Keratinocyte (primary cell): ENCODE measurements at regions not wholly inside any gene's neighbourhood (a gene's known extent, or its start where the extent isn't known, plus 50 kb on each side); places are given as distances from the start of the nearest gene placed in this dataset.
A peak's percentile ranks its signal among the peaks of the same experiment; 100 is the strongest.

Experiments used
- DNase-seq: peaks from one replicate; pipeline ENCODE4 v3.0.0-alpha.2; 2011; ENCODE audit warnings: low read depth, missing footprints, low spot score
- FAIRE-seq: peaks from 2 replicates; lab custom pipeline; 2011; peaks lifted over from hg19 to GRCh38; lab: Jason Lieb, UNC
- H2AFZ ChIP-seq: 2 replicates; pipeline ENCODE4 v1.6.0; 2012; ENCODE audit warnings: low read length, control low read depth, inconsistent platforms; ENCODE audit not compliant: control insufficient read depth
- H3K27ac ChIP-seq: 2 replicates; pipeline ENCODE4 v1.5.1; 2011; ENCODE audit warnings: low read length; ENCODE audit not compliant: control insufficient read depth, insufficient read depth
- H3K27me3 ChIP-seq: 3 replicates; pipeline ENCODE4 v1.6.0; 2011; ENCODE audit warnings: low read length; ENCODE audit not compliant: control insufficient read depth, insufficient read depth; ENCODE audit errors: extremely low read depth
- H3K36me3 ChIP-seq, 2 experiments: 2 replicates in 1 of 2; 3 replicates in 1 of 2; pipeline ENCODE4 v1.5.1; 2011; ENCODE audit warnings: low read length in 2 of 2, mild to moderate bottlenecking in 1 of 2; ENCODE audit not compliant: control insufficient read depth in 2 of 2, insufficient read depth in 2 of 2; ENCODE audit errors: extremely low read depth in 1 of 2
- H3K4me1 ChIP-seq: 3 replicates; pipeline ENCODE4 v1.5.1; 2011; ENCODE audit warnings: low read length; ENCODE audit not compliant: control insufficient read depth, insufficient read depth; ENCODE audit errors: extremely low read depth
- H3K4me2 ChIP-seq: 3 replicates; pipeline ENCODE4 v1.6.0; 2011; ENCODE audit warnings: low read depth, low read length; ENCODE audit not compliant: control insufficient read depth, insufficient read depth; ENCODE audit errors: extremely low read depth
- H3K4me3 ChIP-seq, 3 experiments: fragments of 200-600 bp in 1 of 3; sonication (generic) in 1 of 3; 2 replicates in 2 of 3; 3 replicates in 1 of 3; pipeline ENCODE4 v1.5.1; 2011 to 2016; ENCODE audit warnings: low read length in 3 of 3, mild to moderate bottlenecking in 3 of 3, control low read depth in 2 of 3, inconsistent platforms in 1 of 3, low read depth in 1 of 3, mixed read lengths in 1 of 3, mixed run types in 1 of 3, moderate library complexity in 1 of 3; ENCODE audit not compliant: control insufficient read depth in 2 of 3, insufficient read depth in 2 of 3; ENCODE audit errors: extremely low read depth in 1 of 3
- H3K79me2 ChIP-seq: 2 replicates; pipeline ENCODE4 v1.6.0; 2012; ENCODE audit warnings: low read length; ENCODE audit not compliant: control insufficient read depth, insufficient read depth
- H3K9ac ChIP-seq: 3 replicates; pipeline ENCODE4 v1.6.0; 2011; ENCODE audit warnings: low read length; ENCODE audit not compliant: control insufficient read depth, insufficient read depth; ENCODE audit errors: extremely low read depth
- H3K9me1 ChIP-seq: 3 replicates; pipeline ENCODE4 v1.6.0; 2011; ENCODE audit warnings: low read length; ENCODE audit not compliant: control insufficient read depth, insufficient read depth; ENCODE audit errors: extremely low read depth
- H3K9me3 ChIP-seq: 2 replicates; pipeline ENCODE4 v1.5.1; 2012; ENCODE audit warnings: low read depth, low read length; ENCODE audit not compliant: control insufficient read depth
- H4K20me1 ChIP-seq: 3 replicates; pipeline ENCODE4 v1.6.0; 2011; ENCODE audit warnings: low read length; ENCODE audit not compliant: control insufficient read depth, insufficient read depth; ENCODE audit errors: extremely low read depth
- EZH2 ChIP-seq: IDR thresholded peaks from one replicate; pipeline ENCODE4 v1.6.1; 2012; ENCODE audit warnings: inconsistent platforms, mild to moderate bottlenecking, low read length, moderate library complexity
- dilution Hi-C: fragments of 300-500 bp; cut with MboI; formaldehyde crosslinking; loops from one replicate; pipeline ENCODE4 v1.7.0; 2020; ENCODE audit warnings: low sequenced_read_pairs; ENCODE audit not compliant: extremely low pct_ligation_motif_present
- TF ChIP-seq, protein P1 (sequence below), 3 experiments: IDR thresholded peaks in 1 of 3; conservative IDR thresholded peaks in 1 of 3; optimal IDR thresholded peaks in 1 of 3; 2 replicates in 2 of 3; 3 replicates in 1 of 3; pipeline versions ENCODE3 to v1.5.1; 2011; ENCODE audit warnings: low read length in 3 of 3, mild to moderate bottlenecking in 3 of 3, moderate library complexity in 2 of 3, control low read depth in 1 of 3, inconsistent platforms in 1 of 3; ENCODE audit not compliant: insufficient read depth in 2 of 3; ENCODE audit errors: extremely low read depth in 1 of 3

GRCh38 chr2:57760381-57760801 is 286.2 kb upstream of the VRK2 start:
- Histone ChIP-seq H3K79me2 (no peaks in the 10 kb centered on the region), H4K20me1 (no peaks in the 10 kb centered on the region), H3K4me1 (peaks cover 7% of the 10 kb centered on the region), H3K27ac (no peak overlapping the region), H3K9me3 (no peaks in the 10 kb centered on the region), H3K4me3 (peak overlapping the region in 1 of 3 experiments; percentile 15), H3K9ac (no peak overlapping the region), H2AFZ (no peak overlapping the region), H3K36me3 (no peaks in the 10 kb centered on the region), H3K9me1 (no peaks in the 10 kb centered on the region), H3K4me2 (peak overlapping the region; percentile 54), H3K27me3 (no peaks in the 10 kb centered on the region)
- DNase-seq (no peak), FAIRE-seq (no peak)
- dilution Hi-C loops, result no loop called here
- TF ChIP-seq EZH2, result no peak
- TF ChIP-seq, protein P1, sequence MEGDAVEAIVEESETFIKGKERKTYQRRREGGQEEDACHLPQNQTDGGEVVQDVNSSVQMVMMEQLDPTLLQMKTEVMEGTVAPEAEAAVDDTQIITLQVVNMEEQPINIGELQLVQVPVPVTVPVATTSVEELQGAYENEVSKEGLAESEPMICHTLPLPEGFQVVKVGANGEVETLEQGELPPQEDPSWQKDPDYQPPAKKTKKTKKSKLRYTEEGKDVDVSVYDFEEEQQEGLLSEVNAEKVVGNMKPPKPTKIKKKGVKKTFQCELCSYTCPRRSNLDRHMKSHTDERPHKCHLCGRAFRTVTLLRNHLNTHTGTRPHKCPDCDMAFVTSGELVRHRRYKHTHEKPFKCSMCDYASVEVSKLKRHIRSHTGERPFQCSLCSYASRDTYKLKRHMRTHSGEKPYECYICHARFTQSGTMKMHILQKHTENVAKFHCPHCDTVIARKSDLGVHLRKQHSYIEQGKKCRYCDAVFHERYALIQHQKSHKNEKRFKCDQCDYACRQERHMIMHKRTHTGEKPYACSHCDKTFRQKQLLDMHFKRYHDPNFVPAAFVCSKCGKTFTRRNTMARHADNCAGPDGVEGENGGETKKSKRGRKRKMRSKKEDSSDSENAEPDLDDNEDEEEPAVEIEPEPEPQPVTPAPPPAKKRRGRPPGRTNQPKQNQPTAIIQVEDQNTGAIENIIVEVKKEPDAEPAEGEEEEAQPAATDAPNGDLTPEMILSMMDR (optimal IDR thresholded peaks at IDR 0.05 in 1 of 3, IDR thresholded peaks at IDR 0.05 in 1 of 3, conservative IDR thresholded peaks at IDR 0.05 in 1 of 3; ENCODE audit: extremely low read depth in 1 of 3, insufficient read depth in 2 of 3, low read length in 3 of 3), result no peak

- H3K9me1 ChIP-seq, result no peaks in the 10 kb centered on the region
Observed at GRCh38 chr2:57776916-57777315, 269.7 kb upstream of the VRK2 start.

More at GRCh38 chr2:57776916-57777315, 269.7 kb upstream of the VRK2 start:
- H3K79me2 ChIP-seq, result no peaks in the 10 kb centered on the region
- H3K36me3 ChIP-seq, result no peaks in the 10 kb centered on the region
- no peaks in the 10 kb centered on the region for H3K9me3 ChIP-seq
- no peak overlapping the region for H3K4me2 ChIP-seq
- DNase-seq (no peak), FAIRE-seq (no peak)
- no peaks in the 10 kb centered on the region for H4K20me1 ChIP-seq
- no peak overlapping the region for H3K9ac ChIP-seq
- no peaks in the 10 kb centered on the region for H3K4me1 ChIP-seq
- H2AFZ ChIP-seq, result no peak overlapping the region
- TF ChIP-seq, protein P1 (optimal IDR thresholded peaks at IDR 0.05 in 1 of 3, IDR thresholded peaks at IDR 0.05 in 1 of 3, conservative IDR thresholded peaks at IDR 0.05 in 1 of 3; ENCODE audit: extremely low read depth in 1 of 3, insufficient read depth in 2 of 3, low read length in 3 of 3), result no peak
- TF ChIP-seq EZH2, result no peak
- H3K27ac ChIP-seq, result no peak overlapping the region
- dilution Hi-C loops, result no loop called here
- no peak overlapping the region for H3K4me3 ChIP-seq
- no peaks in the 10 kb centered on the region for H3K27me3 ChIP-seq
